BJ (cell line): ENCODE measurements at regions not wholly inside any gene's neighbourhood (a gene's known extent, or its start where the extent isn't known, plus 50 kb on each side); places are given as distances from the start of the nearest gene placed in this dataset.

Experiments
- CTCF ChIA-PET: fragments of 350-600 bp; formaldehyde crosslinking; extraction: SDS; loops from one replicate; lab custom pipeline; 2021; ENCODE audit warnings: antibody characterized with exemption, inconsistent platforms; lab: Yijun Ruan, JAX
- POLR2A ChIA-PET: fragments of 300-600 bp; sonication (Branson Sonifier 250); formaldehyde crosslinking; extraction: SDS; loops from one replicate; lab custom pipeline; 2021; ENCODE audit warnings: antibody characterized with exemption; lab: Charles Lee
- DNase-seq: peaks from one replicate; pipeline ENCODE4 v3.0.0-alpha.2; 2011; ENCODE audit warnings: low read depth
- H3K27me3 ChIP-seq: 2 replicates; pipeline ENCODE4 v1.6.0; 2011; ENCODE audit warnings: low read length; ENCODE audit not compliant: control insufficient read depth, insufficient read depth
- H3K36me3 ChIP-seq: 2 replicates; pipeline ENCODE4 v1.5.1; 2011; ENCODE audit warnings: low read length; ENCODE audit not compliant: control insufficient read depth, insufficient read depth
- H3K4me3 ChIP-seq: 2 replicates; pipeline ENCODE4 v1.5.1; 2011; ENCODE audit warnings: low read depth, mild to moderate bottlenecking, control low read depth, low read length
- TF ChIP-seq, protein P1 (sequence below): IDR thresholded peaks from 2 replicates; pipeline ENCODE4 v1.5.1; 2011; ENCODE audit warnings: low read depth, mild to moderate bottlenecking, control low read depth, inconsistent platforms, low read length, moderate library complexity; ENCODE audit not compliant: insufficient read depth

DNA sequence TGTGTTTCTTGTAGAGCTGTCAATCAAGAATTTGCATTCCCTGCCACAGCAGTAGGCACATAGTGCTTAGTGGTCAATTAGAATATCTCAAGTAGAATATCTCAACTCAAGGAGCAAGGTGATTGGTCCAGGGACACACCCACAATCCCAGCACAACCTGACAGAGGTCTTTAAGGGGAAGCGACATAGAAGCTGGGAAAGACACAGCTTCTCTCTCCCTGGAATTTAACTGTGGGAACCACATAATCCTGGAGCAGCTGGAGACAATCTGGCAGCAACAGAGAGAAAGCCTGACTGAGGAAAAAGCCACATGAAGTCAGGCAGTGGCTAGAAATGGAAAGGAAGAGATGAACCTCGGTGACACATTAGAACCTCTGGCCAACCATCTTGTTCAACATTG, 85.7 kb upstream of the LMO3 start:
- ChIA-PET CTCF (interaction anchor here (0.6 kb wide), 1 partner anchor 54 kb away, joined by 3 read pairs; no protein-coding TSS in a partner anchor), POLR2A (no interaction called here)
- no peaks in the 10 kb centered on the region for H3K27me3 ChIP-seq
- TF ChIP-seq, protein P1, sequence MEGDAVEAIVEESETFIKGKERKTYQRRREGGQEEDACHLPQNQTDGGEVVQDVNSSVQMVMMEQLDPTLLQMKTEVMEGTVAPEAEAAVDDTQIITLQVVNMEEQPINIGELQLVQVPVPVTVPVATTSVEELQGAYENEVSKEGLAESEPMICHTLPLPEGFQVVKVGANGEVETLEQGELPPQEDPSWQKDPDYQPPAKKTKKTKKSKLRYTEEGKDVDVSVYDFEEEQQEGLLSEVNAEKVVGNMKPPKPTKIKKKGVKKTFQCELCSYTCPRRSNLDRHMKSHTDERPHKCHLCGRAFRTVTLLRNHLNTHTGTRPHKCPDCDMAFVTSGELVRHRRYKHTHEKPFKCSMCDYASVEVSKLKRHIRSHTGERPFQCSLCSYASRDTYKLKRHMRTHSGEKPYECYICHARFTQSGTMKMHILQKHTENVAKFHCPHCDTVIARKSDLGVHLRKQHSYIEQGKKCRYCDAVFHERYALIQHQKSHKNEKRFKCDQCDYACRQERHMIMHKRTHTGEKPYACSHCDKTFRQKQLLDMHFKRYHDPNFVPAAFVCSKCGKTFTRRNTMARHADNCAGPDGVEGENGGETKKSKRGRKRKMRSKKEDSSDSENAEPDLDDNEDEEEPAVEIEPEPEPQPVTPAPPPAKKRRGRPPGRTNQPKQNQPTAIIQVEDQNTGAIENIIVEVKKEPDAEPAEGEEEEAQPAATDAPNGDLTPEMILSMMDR, result no peak
- no peak overlapping the region for H3K4me3 ChIP-seq
- DNase-seq, result no peak
- H3K36me3 ChIP-seq, result no peaks in the 10 kb centered on the region

DNA sequence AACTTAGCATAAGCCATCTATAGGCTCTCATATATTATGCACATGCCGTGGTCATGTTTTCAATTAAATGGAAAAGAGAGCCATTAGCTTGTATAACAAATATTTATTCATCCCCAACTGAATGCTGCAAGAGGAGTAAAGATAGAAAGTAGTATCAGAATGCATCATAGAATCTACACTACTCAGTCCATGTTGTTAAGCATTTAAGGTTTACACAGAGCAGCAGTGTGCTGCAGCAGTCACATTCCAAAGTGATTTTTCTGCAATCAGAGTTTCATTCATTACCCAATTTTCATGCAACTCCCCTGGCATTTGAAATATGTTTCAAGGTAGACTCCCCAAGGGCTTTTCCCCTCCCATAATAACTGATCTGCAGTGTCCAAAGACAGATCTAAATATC, 82.2 kb upstream of the LMO3 start:
- H3K36me3 ChIP-seq, result no peaks in the 10 kb centered on the region
- ChIA-PET POLR2A (no interaction called here), CTCF (no interaction called here)
- H3K27me3 ChIP-seq, result no peaks in the 10 kb centered on the region
- DNase-seq, result no peak
- TF ChIP-seq, protein P1, result no peak
- no peak overlapping the region for H3K4me3 ChIP-seq

DNA sequence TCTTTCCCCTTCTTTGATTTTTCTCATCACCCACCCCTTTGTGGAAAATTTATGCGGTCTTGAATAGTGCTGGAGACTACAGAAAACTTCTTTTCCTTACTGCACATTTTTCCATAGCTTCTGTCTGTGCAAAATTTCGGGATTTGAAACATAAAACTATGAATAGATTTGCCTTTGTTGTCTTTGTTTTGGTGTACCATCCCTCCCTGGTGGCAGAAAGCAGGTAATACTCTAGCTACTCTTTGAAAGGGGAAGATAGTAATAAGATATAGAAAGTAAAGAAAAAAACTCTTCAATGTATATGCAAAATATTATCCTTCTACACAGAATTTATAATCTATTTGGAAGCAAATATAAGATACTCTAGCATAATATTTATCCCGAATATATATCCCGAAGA, 79.1 kb upstream of the LMO3 start:
- Histone ChIP-seq H3K36me3 (no peaks in the 10 kb centered on the region), H3K27me3 (no peaks in the 10 kb centered on the region), H3K4me3 (no peak overlapping the region)
- DNase-seq, result no peak
- CTCF ChIA-PET, result no interaction called here
- TF ChIP-seq, protein P1, result no peak
- POLR2A ChIA-PET, result no interaction called here

DNA sequence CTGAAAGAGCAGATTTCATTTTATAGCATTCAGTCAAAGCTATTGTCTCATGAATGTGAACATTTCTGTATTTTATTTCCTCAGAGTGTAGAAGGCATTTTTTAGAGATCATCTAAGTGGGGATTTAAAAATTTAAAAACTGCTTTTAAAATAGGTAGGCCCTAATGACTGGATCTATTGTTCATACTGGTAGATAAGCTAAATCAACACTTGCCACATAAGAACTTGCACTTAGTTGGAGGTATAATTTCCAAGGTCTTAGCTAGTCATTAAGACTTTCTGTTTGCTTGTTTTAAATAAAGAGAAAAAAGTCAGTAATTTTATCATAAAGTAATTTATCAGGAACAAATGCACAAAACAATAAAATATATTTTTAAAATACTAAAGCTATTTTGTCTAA, 75.2 kb upstream of the LMO3 start:
- H3K36me3 ChIP-seq, result no peaks in the 10 kb centered on the region
- ChIA-PET CTCF (no interaction called here), POLR2A (no interaction called here)
- no peak overlapping the region for H3K4me3 ChIP-seq
- no peak for DNase-seq
- H3K27me3 ChIP-seq, result no peaks in the 10 kb centered on the region
- TF ChIP-seq, protein P1, result no peak

DNA sequence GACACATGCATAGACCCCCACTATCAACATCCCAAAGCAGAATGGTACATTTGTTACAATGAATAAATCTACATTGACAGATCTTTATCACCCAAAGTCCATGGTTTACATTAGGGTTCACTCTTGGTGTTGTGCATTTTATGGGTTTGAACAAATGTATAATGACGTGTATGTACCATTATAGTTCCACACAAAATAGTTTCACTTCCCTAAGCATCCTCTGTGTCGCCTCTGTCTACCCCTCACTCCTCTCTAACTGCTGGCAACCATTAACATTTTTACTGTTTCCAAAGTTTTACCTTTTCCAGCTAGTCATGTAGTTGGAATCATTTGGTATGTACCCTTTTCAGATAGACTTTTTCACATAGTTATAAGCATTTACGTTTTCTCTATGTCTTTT, 69.5 kb upstream of the LMO3 start:
- H3K27me3 ChIP-seq, result no peaks in the 10 kb centered on the region
- no peak overlapping the region for H3K4me3 ChIP-seq
- no peak for DNase-seq
- ChIA-PET POLR2A (no interaction called here), CTCF (no interaction called here)
- no peaks in the 10 kb centered on the region for H3K36me3 ChIP-seq
- TF ChIP-seq, protein P1, result no peak
